ENCODE measurements at regions not wholly inside any gene's neighbourhood (a gene's known extent, or its start where the extent isn't known, plus 50 kb on each side); places are given as distances from the start of the nearest gene placed in this dataset.
"Not testable (repeated sequence)": the region's sequence is repeated elsewhere in the genome, so short reads cannot be mapped to it uniquely, and the experiment has no call there.

GRCh38 chr6:14464716-14465115, 347.1 kb downstream of the CD83 start:
- DNase-seq = no peak

GRCh38 chr6:14466278-14466677, 348.7 kb downstream of the CD83 start:
- no peak for DNase-seq

- no peak for DNase-seq
Measured at GRCh38 chr6:14467591-14467990, 350.0 kb downstream of the CD83 start.

- DNase-seq = no peak
Measured at GRCh38 chr6:14468647-14469321, 351.2 kb downstream of the CD83 start.

- DNase-seq = no peak
Measured at GRCh38 chr6:14470101-14470500, 352.5 kb downstream of the CD83 start.

- no peak for DNase-seq
Measured at GRCh38 chr6:14470671-14471070, 353.1 kb downstream of the CD83 start.

GRCh38 chr6:14472255-14472985, 354.8 kb downstream of the CD83 start:
- DNase-seq = no peak

- no peak for DNase-seq
Measured at GRCh38 chr6:14472986-14473337, 355.4 kb downstream of the CD83 start.

GRCh38 chr6:14474816-14475215, 357.2 kb downstream of the CD83 start:
- DNase-seq = no peak

GRCh38 chr6:14475306-14475705, 357.7 kb downstream of the CD83 start:
- DNase-seq = no peak

GRCh38 chr6:14476793-14477531, 359.4 kb downstream of the CD83 start:
- no peak for DNase-seq

GRCh38 chr6:14477559-14477958, 360.0 kb downstream of the CD83 start:
- no peak for DNase-seq

- DNase-seq = no peak
Measured at GRCh38 chr6:14478381-14479225, 361.0 kb downstream of the CD83 start.

GRCh38 chr6:14481946-14482345, 364.4 kb downstream of the CD83 start:
- not testable (repeated sequence) for DNase-seq

- no peak for DNase-seq
Measured at GRCh38 chr6:14487625-14488024, 370.1 kb downstream of the CD83 start.

- DNase-seq = no peak
Measured at GRCh38 chr6:14488180-14488579, 370.6 kb downstream of the CD83 start.

- no peak for DNase-seq
Measured at GRCh38 chr6:14489445-14489844, 371.9 kb downstream of the CD83 start.

GRCh38 chr6:14498748-14499147, 381.2 kb downstream of the CD83 start:
- no peak for DNase-seq

GRCh38 chr6:14499309-14499708, 381.7 kb downstream of the CD83 start:
- DNase-seq = no peak

GRCh38 chr6:14499841-14500240, 382.3 kb downstream of the CD83 start:
- DNase-seq = no peak

- DNase-seq = no peak
Measured at GRCh38 chr6:14500809-14501208, 383.2 kb downstream of the CD83 start.

GRCh38 chr6:14501240-14501639, 383.7 kb downstream of the CD83 start:
- DNase-seq = no peak

GRCh38 chr6:14501914-14502313, 384.3 kb downstream of the CD83 start:
- no peak for DNase-seq
